Lower leg skin (tissue), 4 donors: ENCODE measurements at regions not wholly inside any gene's neighbourhood (a gene's known extent, or its start where the extent isn't known, plus 50 kb on each side); places are given as distances from the start of the nearest gene placed in this dataset.
"Not testable (repeated sequence)": the region's sequence is repeated elsewhere in the genome, so short reads cannot be mapped to it uniquely, and the experiment has no call there.

Experiments used
- DNase-seq, 2 donors: peaks; one replicate each; pipeline ENCODE4 v3.0.0-alpha.2; 2019; ENCODE audit warnings: low spot score in 2 of 2
- H3K4me3 ChIP-seq: fragments of 200-600 bp; sonication (generic); 2 replicates; pipeline ENCODE4 v1.5.1; 2017; ENCODE audit warnings: mild to moderate bottlenecking, low read depth; ENCODE audit not compliant: poor library complexity, severe bottlenecking
- CTCF ChIP-seq, 3 donors: fragments of 450-650 bp; IDR thresholded peaks; one replicate each; pipeline ENCODE4 v1.5.1; 2016; ENCODE audit warnings: antibody characterized with exemption in 3 of 3, mild to moderate bottlenecking in 3 of 3, moderate library complexity in 2 of 3
- POLR2A ChIP-seq, 2 donors: fragments of 450-650 bp; IDR thresholded peaks; one replicate each; pipeline ENCODE4 v1.6.1; 2016 to 2017; ENCODE audit warnings: antibody characterized with exemption in 2 of 2, mild to moderate bottlenecking in 1 of 2, moderate library complexity in 1 of 2
- WGBS, 2 donors: methylation state at CpG; one replicate each; pipeline ENCODE4 v1.1.5; 2018; 5-methylcytosine and 5-hydroxymethylcytosine counted together
- intact Hi-C: fragments of 100-400 bp; cut with DNase I; formaldehyde crosslinking; loops from one replicate; pipeline ENCODE4 v1.15.0; 2023; ENCODE audit warnings: low total_unique reads

GRCh38 chr20:30895354-30895711 is 362.1 kb upstream of the DEFB115 start:
- H3K4me3 ChIP-seq, intact Hi-C loops, DNase-seq: not testable (repeated sequence)
- 9 to 31% methylated on average over 8 to 11 of the region's 25 CpGs for WGBS, 2 donors

GRCh38 chr20:30899370-30900079 is 357.9 kb upstream of the DEFB115 start:
- 2 to 24% methylated on average over 41 of the region's 41 CpGs for WGBS, 2 donors
- DNase-seq, H3K4me3 ChIP-seq, intact Hi-C loops: not testable (repeated sequence)

- intact Hi-C loops, DNase-seq, H3K4me3 ChIP-seq: not testable (repeated sequence)
- WGBS, 2 donors, result 27 to 61% methylated on average over 9 to 28 of the region's 30 CpGs
Measured at GRCh38 chr20:30900080-30900719, 357.3 kb upstream of the DEFB115 start.

- 89 to 93% methylated on average over 19 of the region's 19 CpGs for WGBS, 2 donors
Measured at GRCh38 chr20:30905231-30905630, 352.2 kb upstream of the DEFB115 start.

GRCh38 chr20:30910937-30911725 is 346.3 kb upstream of the DEFB115 start:
- TF ChIP-seq CTCF (IDR thresholded peaks at IDR 0.05) (no peak), POLR2A (IDR thresholded peaks at IDR 0.05) (no peak)
- 72 to 82% methylated on average over 18 of the region's 18 CpGs for WGBS, 2 donors
- intact Hi-C loops, result no loop called here
- no peak overlapping the region for H3K4me3 ChIP-seq
- no peak for DNase-seq

More at GRCh38 chr20:30905231-30905630, 352.2 kb upstream of the DEFB115 start:
- intact Hi-C loops, DNase-seq, H3K4me3 ChIP-seq: not testable (repeated sequence)

- H3K4me3 ChIP-seq, intact Hi-C loops, DNase-seq: not testable (repeated sequence)
- WGBS, 2 donors, result 16 to 35% methylated on average over 41 of the region's 41 CpGs
Measured at GRCh38 chr20:30911832-30912660, 345.4 kb upstream of the DEFB115 start.

- 5 to 28% methylated on average over 12 of the region's 12 CpGs for WGBS, 2 donors
Measured at GRCh38 chr20:30912661-30913026, 344.8 kb upstream of the DEFB115 start.

GRCh38 chr20:30916404-30916803 is 341.1 kb upstream of the DEFB115 start:
- intact Hi-C loops, DNase-seq, H3K4me3 ChIP-seq: not testable (repeated sequence)
- 85 to 92% methylated on average over 5 of the region's 5 CpGs for WGBS, 2 donors

More at GRCh38 chr20:30912661-30913026, 344.8 kb upstream of the DEFB115 start:
- intact Hi-C loops, DNase-seq, H3K4me3 ChIP-seq: not testable (repeated sequence)
